Ishikawa (cell line): ENCODE measurements at regions not wholly inside any gene's neighbourhood (a gene's known extent, or its start where the extent isn't known, plus 50 kb on each side); places are given as distances from the start of the nearest gene placed in this dataset.
A peak's percentile ranks its signal among the peaks of the same experiment; 100 is the strongest.

ENCODE experiments used
- CEBPB ChIP-seq: IDR thresholded peaks from 2 replicates; pipeline ENCODE4 v1.6.1; 2012
- CREB1 ChIP-seq: IDR thresholded peaks from 2 replicates; pipeline ENCODE4 v1.6.1; 2012; ENCODE audit warnings: low read depth
- EGR1 ChIP-seq: IDR thresholded peaks from 2 replicates; pipeline ENCODE4 v1.6.1; 2012
- EP300 ChIP-seq: IDR thresholded peaks from 2 replicates; pipeline ENCODE4 v1.6.1; 2012; ENCODE audit warnings: borderline replicate concordance
- FOXM1 ChIP-seq: IDR thresholded peaks from 2 replicates; pipeline ENCODE4 v1.6.1; 2012; ENCODE audit warnings: low read depth, borderline replicate concordance
- NFIC ChIP-seq: IDR thresholded peaks from 2 replicates; pipeline ENCODE4 v1.6.1; 2012
- RAD21 ChIP-seq: IDR thresholded peaks from 2 replicates; pipeline ENCODE4 v1.6.1; 2012; ENCODE audit warnings: low read depth
- REST ChIP-seq: IDR thresholded peaks from 2 replicates; pipeline ENCODE4 v1.6.1; 2012; ENCODE audit warnings: low read depth, mild to moderate bottlenecking
- TAF1 ChIP-seq: IDR thresholded peaks from 2 replicates; pipeline ENCODE4 v1.6.1; 2012; ENCODE audit warnings: low read depth, mild to moderate bottlenecking
- TCF12 ChIP-seq: IDR thresholded peaks from 2 replicates; pipeline ENCODE4 v1.6.1; 2012; ENCODE audit warnings: low read depth
- TEAD4 ChIP-seq: IDR thresholded peaks from 2 replicates; pipeline ENCODE4 v1.6.1; 2012
- USF1 ChIP-seq: IDR thresholded peaks from 2 replicates; pipeline ENCODE4 v1.6.1; 2012
- YY1 ChIP-seq: IDR thresholded peaks from 2 replicates; pipeline ENCODE4 v1.6.1; 2012; ENCODE audit warnings: low read depth
- ZBTB7A ChIP-seq: IDR thresholded peaks from 2 replicates; pipeline ENCODE4 v1.6.1; 2012; ENCODE audit warnings: low read depth
- TF ChIP-seq, protein P1 (sequence below): IDR thresholded peaks from 2 replicates; pipeline ENCODE4 v1.6.1; 2012

DNA sequence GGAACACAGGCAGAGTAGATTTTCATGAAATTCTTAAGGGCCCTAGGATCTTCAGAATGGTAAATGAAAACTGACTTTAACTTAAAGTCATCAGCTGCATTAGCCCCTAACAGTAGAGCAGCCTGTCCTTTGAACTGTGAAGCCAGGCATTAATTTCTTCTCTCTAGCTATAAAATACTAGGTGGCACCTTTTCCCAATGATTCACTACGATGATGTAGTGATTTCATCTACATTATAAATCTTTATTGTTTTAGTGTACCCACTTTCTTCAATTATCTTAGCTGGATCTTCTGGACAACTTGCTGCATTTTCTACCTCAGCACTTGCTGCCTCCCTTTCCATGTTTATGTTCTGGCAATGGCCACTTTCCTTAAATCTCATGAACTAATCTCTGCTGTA, 290.5 kb downstream of the NOL4 start:
- TF ChIP-seq, protein P1, sequence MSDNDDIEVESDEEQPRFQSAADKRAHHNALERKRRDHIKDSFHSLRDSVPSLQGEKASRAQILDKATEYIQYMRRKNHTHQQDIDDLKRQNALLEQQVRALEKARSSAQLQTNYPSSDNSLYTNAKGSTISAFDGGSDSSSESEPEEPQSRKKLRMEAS: no peak
- TF ChIP-seq NFIC (no peak), FOXM1 (no peak), EP300 (no peak), YY1 (no peak), TAF1 (no peak), USF1 (no peak), CEBPB (no peak), RAD21 (no peak), ZBTB7A (no peak), EGR1 (no peak), REST (no peak), TEAD4 (no peak), CREB1 (no peak)

DNA sequence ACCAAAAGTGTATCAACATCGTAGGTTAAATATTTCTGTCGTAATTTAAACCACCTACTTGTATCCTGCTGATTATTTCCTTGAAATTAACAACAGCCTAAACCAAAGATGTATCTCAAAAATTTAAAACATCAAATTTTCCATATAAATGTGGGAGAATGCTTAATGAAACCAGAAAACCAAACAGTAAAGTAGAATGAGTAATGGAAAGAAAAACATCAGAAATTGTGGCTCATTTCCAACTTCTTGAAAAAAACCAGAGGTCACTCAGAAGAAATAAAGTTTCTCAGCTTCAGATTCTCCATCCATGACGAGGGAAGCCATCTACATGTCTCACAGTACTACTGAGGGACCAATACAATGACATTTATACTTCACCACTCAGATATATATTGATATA, 296.5 kb downstream of the NOL4 start:
- TF ChIP-seq CEBPB (no peak), EP300 (0 out of 2 replicates have a peak, but pooled peaks have one; percentile 32), TEAD4 (0 out of 2 replicates have a peak, but pooled peaks have one; percentile 11), NFIC (peak; percentile 52), YY1 (no peak)

DNA sequence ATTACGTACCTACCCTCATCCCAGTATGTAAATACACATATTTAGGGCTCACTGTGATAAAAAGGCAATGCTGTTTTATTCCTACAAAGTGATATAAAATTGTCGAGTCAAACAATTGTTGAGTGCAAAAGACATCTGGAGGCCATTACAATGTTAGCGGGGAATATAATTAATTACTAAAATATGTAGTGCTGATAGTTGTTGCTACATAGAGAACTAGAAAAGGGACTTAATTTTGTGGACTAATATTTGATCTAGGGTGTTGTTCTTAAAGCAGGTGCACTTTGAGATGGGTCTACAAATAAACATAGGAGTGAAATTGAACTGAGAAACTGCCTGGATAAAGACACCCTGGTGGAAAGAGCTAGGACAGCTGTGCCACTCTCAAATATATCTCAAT, 300.1 kb downstream of the NOL4 start:
- TF ChIP-seq EP300 (no peak), YY1 (no peak), USF1 (no peak), REST (no peak), NFIC (no peak), TCF12 (no peak), CEBPB (no peak), EGR1 (no peak), ZBTB7A (no peak), FOXM1 (no peak), RAD21 (no peak), TEAD4 (no peak), TAF1 (no peak), CREB1 (no peak)
- TF ChIP-seq, protein P1: no peak

- TF ChIP-seq REST (no peak), USF1 (no peak), CEBPB (no peak), TCF12 (no peak), ZBTB7A (no peak), YY1 (no peak), EGR1 (no peak), RAD21 (no peak), EP300 (no peak)
- TF ChIP-seq, protein P1: no peak
Measured at GRCh38 chr18:33923980-33924379, 300.7 kb downstream of the NOL4 start.
